Nephron (organoid): ENCODE measurements at regions not wholly inside any gene's neighbourhood (a gene's known extent, or its start where the extent isn't known, plus 50 kb on each side); places are given as distances from the start of the nearest gene placed in this dataset.
"Not testable (repeated sequence)": the region's sequence is repeated elsewhere in the genome, so short reads cannot be mapped to it uniquely, and the experiment has no call there.

Experiments used
- H3K27ac Mint-ChIP-seq, 3 experiments: 2 replicates each; pipeline ENCODE4 v1.8.0; 2020; ENCODE audit warnings: mixed read lengths in 3 of 3, mild to moderate bottlenecking in 2 of 3, moderate library complexity in 1 of 3
- H3K27me3 Mint-ChIP-seq: 2 replicates; pipeline ENCODE4 v1.8.0; 2021; ENCODE audit warnings: low read depth, mild to moderate bottlenecking, moderate library complexity, mixed read lengths
- H3K36me3 Mint-ChIP-seq: 2 replicates; pipeline ENCODE4 v1.8.0; 2020; ENCODE audit warnings: low read depth, mixed read lengths
- H3K4me1 Mint-ChIP-seq: 2 replicates; pipeline ENCODE4 v1.8.0; 2020; ENCODE audit warnings: mixed read lengths
- H3K4me3 Mint-ChIP-seq, 3 experiments: 2 replicates each; pipeline ENCODE4 v1.8.0; 2020; ENCODE audit warnings: mild to moderate bottlenecking in 3 of 3, mixed read lengths in 3 of 3, moderate library complexity in 2 of 3
- H3K9me3 Mint-ChIP-seq: 2 replicates; pipeline ENCODE4 v1.8.0; 2020; ENCODE audit warnings: mixed read lengths
- CTCF ChIP-seq, 3 experiments: fragments of 200-600 bp; sonication (generic); IDR thresholded peaks; one replicate each; pipeline ENCODE4 v1.5.0; 2021; ENCODE audit warnings: antibody characterized with exemption in 3 of 3; ENCODE audit not compliant: unreplicated experiment in 3 of 3

DNA sequence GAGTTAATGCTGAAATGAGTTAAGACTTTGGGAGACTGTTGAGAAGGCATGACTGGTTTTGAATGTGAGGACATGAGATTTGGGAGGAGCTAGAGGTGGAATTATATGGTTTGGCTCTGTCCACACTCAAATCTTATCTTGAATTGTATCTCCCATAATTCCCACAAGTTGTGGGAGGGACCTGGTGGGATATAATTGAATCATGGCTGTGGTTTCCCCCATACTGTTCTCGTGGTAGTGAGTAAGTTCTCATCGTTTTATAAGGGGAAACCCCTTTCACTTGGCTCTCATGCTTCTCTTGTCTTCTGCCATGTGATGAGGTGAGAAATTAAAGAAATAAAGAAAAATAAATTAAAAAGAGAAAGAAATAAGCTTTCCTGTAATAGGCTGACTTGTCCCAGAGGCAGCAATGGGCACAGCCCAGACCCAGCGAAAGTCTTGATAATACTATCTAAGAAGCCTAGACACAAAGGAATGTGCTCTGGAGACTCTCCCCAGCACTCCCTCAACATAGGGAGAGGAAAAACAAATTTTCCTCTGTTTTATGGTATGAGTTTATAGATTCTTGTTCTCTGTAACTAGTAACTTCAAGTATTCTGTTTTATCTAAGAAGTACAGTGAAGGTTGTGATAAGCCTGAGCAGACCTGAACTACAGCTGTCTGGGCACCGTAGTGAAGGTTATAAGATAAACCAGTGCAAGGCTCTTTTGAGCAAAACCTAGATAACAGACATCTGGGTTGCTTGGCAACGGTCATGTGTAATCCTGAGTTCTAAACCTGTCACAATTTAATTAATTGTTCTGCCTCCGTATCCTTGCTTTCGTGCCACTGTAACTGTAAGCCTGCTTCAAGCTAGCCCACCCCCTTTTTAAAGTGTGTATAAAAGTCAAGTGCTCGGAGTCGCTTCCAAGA, 88.9 kb upstream of the ECI2 start:
- Mint-ChIP-seq H3K4me1 (peaks cover 5% of the 10 kb centered on the region), H3K4me3 (peak overlapping the region in 1 of 3 experiments; percentile 15), H3K9me3 (peaks cover 14% of the 10 kb centered on the region), H3K36me3 (no peaks in the 10 kb centered on the region), H3K27me3 (peaks cover 5% of the 10 kb centered on the region), H3K27ac (peak overlapping the region in 2 of 3 experiments; percentile 19 to 62)
- TF ChIP-seq CTCF (IDR thresholded peaks at IDR 0.05; ENCODE audit: unreplicated experiment in 3 of 3): no peak

- H3K4me1 Mint-ChIP-seq: peaks cover 5% of the 10 kb centered on the region
- peaks cover 21% of the 10 kb centered on the region for H3K9me3 Mint-ChIP-seq
- H3K36me3 Mint-ChIP-seq: no peaks in the 10 kb centered on the region
- no peaks in the 10 kb centered on the region for H3K27me3 Mint-ChIP-seq
- no peak for TF ChIP-seq CTCF (IDR thresholded peaks at IDR 0.05; ENCODE audit: unreplicated experiment in 3 of 3)
- H3K27ac Mint-ChIP-seq: no peak overlapping the region
- no peak overlapping the region for H3K4me3 Mint-ChIP-seq
Measured at GRCh38 chr6:4220558-4220957, 85.2 kb upstream of the ECI2 start.

DNA sequence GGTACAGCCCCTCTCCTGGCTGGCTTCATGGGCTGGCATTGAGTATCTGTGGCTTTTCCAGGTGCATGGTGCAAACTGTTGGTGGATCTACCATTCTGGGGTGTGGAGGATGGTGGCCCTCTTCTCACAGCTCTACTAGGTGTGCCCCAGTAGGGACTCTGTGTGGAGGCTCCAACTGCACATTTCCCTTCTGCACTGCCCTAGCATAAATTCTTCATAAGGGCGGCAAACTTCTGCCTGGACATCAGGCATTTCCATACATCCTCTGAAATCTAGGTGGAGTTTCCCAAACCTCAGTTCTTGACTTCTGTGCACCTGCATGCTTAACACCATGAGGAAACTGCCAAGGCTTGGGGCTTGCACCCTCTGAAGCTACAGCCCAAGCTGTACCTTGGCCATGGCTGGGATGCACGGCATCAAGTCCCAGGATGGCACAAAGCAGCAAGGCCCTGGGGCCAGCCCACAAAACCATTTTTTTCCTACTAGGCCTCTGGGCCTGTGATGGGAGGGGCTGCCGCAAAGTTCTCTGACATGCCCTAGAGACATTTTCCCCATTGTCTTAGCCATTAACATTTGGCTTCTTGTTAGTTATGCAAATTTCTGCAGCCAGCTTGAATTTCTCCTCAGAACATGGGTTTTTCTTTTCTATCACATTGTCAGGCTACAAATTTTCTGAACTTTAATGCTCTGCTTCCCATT, 83.4 kb upstream of the ECI2 start:
- not testable (repeated sequence) for H3K27ac Mint-ChIP-seq, H3K4me1 Mint-ChIP-seq, H3K27me3 Mint-ChIP-seq, H3K4me3 Mint-ChIP-seq, H3K36me3 Mint-ChIP-seq
- H3K9me3 Mint-ChIP-seq: peaks cover 32% of the 10 kb centered on the region

DNA sequence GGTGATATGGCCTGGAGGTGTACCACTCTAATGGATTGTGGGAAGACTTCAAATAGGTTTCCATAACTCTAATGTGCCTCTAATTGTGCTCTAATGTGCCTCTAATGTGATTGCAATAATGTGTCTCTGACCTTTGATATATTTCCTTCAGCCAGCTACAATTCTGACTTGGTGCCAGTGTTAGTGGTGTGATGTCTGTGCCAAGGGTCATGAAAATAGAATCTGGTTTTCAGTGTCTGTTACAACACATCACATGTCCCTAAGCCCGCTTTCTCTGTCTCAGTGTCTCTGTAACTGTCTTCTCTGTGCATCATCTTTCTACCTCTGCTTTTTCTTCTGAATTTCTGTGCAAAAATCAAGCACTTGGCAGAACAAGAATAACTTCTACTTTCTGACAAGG, 77.2 kb upstream of the ECI2 start:
- Mint-ChIP-seq H3K4me1 (no peaks in the 10 kb centered on the region), H3K4me3 (no peak overlapping the region), H3K36me3 (no peaks in the 10 kb centered on the region), H3K9me3 (peaks cover 28% of the 10 kb centered on the region), H3K27ac (no peak overlapping the region), H3K27me3 (peaks cover 5% of the 10 kb centered on the region)
- TF ChIP-seq CTCF (IDR thresholded peaks at IDR 0.05; ENCODE audit: unreplicated experiment in 3 of 3): no peak

GRCh38 chr6:4210629-4211419, 75.4 kb upstream of the ECI2 start:
- H3K27ac Mint-ChIP-seq: no peak overlapping the region
- peaks cover 24% of the 10 kb centered on the region for H3K9me3 Mint-ChIP-seq
- peak; percentile 56 to 64 (median 60) for TF ChIP-seq CTCF (IDR thresholded peaks at IDR 0.05; ENCODE audit: unreplicated experiment in 3 of 3)
- no peak overlapping the region for H3K4me3 Mint-ChIP-seq
- H3K27me3 Mint-ChIP-seq: peaks cover 5% of the 10 kb centered on the region
- no peaks in the 10 kb centered on the region for H3K36me3 Mint-ChIP-seq
- H3K4me1 Mint-ChIP-seq: no peaks in the 10 kb centered on the region

DNA sequence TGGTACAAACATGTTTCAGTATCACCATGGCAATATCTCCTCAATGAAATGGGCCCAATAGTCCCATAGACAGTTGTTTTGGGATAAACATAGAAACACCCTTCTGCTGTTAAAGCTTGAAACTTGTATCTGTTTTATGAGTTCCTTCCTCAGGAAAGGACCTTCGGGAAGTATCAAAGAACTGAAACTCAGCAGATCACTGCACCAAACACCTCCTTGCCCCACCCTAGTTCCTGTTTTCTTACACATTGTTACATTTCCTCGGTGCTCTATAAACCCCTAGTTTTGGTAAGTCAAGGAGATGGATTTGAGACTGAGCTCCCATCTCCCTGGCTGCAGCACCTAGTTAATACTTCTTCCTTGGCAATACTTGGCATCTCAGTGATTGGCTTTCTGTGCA, 73.8 kb upstream of the ECI2 start:
- Mint-ChIP-seq H3K4me1 (no peaks in the 10 kb centered on the region), H3K27me3 (peaks cover 5% of the 10 kb centered on the region), H3K4me3 (no peak overlapping the region), H3K27ac (no peak overlapping the region), H3K36me3 (peaks cover 6% of the 10 kb centered on the region), H3K9me3 (peaks cover 28% of the 10 kb centered on the region)
- no peak for TF ChIP-seq CTCF (IDR thresholded peaks at IDR 0.05; ENCODE audit: unreplicated experiment in 3 of 3)
